B cell (primary cell): ENCODE measurements at regions not wholly inside any gene's neighbourhood (a gene's known extent, or its start where the extent isn't known, plus 50 kb on each side); places are given as distances from the start of the nearest gene placed in this dataset.

Experiments
- ATAC-seq: fragments of 200-7000 bp; cut with Tn5 transposase; one replicate; pipeline ENCODE4 v1.10.0; 2021; ENCODE audit warnings: low read depth, mild to moderate bottlenecking, moderate number of reproducible peaks, moderate library complexity
- CTCF ChIA-PET: fragments of 350-600 bp; sonication (Branson Sonifier 250); formaldehyde crosslinking; loops from one replicate; lab custom pipeline; 2021; ENCODE audit warnings: antibody characterized with exemption, inconsistent platforms; lab: Charles Lee
- POLR2A ChIA-PET: fragments of 350-600 bp; sonication (Branson Sonifier 250); formaldehyde crosslinking; loops from one replicate; lab custom pipeline; 2021; ENCODE audit warnings: antibody characterized with exemption; lab: Charles Lee
- DNase-seq: peaks from one replicate; pipeline ENCODE4 v3.0.0; 2013
- H2AFZ ChIP-seq: 2 replicates; pipeline ENCODE4 v1.6.1; 2012; ENCODE audit warnings: mild to moderate bottlenecking, low read depth, low read length; ENCODE audit not compliant: insufficient read depth, poor library complexity, severe bottlenecking
- H3K27ac ChIP-seq, 2 donors: 1 replicate in 1 of 2; 2 replicates in 1 of 2; pipeline ENCODE4 v1.5.1; 2012 to 2013; ENCODE audit warnings: low read length in 2 of 2, mild to moderate bottlenecking in 2 of 2, moderate library complexity in 1 of 2
- H3K27me3 ChIP-seq, 4 experiments: fragments of 200-600 bp in 1 of 4; sonication (generic) in 1 of 4; replicated peaks in 1 of 4; 1 replicate in 2 of 4; 2 replicates in 2 of 4; pipeline versions ENCODE4 v1.6.1 to v1.7.0; 2013 to 2016; ENCODE audit warnings: low read length in 3 of 4, mild to moderate bottlenecking in 2 of 4, mixed read lengths in 1 of 4, moderate library complexity in 1 of 4; ENCODE audit not compliant: insufficient read depth in 4 of 4, control insufficient read depth in 3 of 4; ENCODE audit errors: control extremely low read depth in 1 of 4
- H3K36me3 ChIP-seq, 2 experiments: replicated peaks in 1 of 2; 1 replicate in 1 of 2; 2 replicates in 1 of 2; pipeline versions ENCODE4 v1.6.1 to v1.7.1; 2013; ENCODE audit warnings: low read length in 1 of 2; ENCODE audit not compliant: insufficient read depth in 2 of 2, control insufficient read depth in 1 of 2; ENCODE audit errors: control extremely low read depth in 1 of 2, extremely low read depth in 1 of 2
- H3K4me1 ChIP-seq, 2 donors: fragments of 200-600 bp in 1 of 2; sonication (generic) in 1 of 2; 1 replicate in 1 of 2; 2 replicates in 1 of 2; pipeline versions ENCODE4 v1.5.1 to v1.6.1; 2013 to 2017; ENCODE audit warnings: low read length in 2 of 2; ENCODE audit not compliant: control insufficient read depth in 2 of 2, insufficient read depth in 2 of 2
- H3K4me2 ChIP-seq: replicated peaks from 2 replicates; pipeline ENCODE3; 2012; ENCODE audit warnings: mild to moderate bottlenecking, low read depth, low read length; ENCODE audit not compliant: poor library complexity, severe bottlenecking
- H3K4me3 ChIP-seq, 5 experiments: fragments of 200-600 bp in 1 of 5; sonication (generic) in 1 of 5; 1 replicate in 3 of 5; 2 replicates in 2 of 5; pipeline versions ENCODE4 v1.5.1 to v1.7.0; 2011 to 2016; ENCODE audit warnings: low read length in 4 of 5, mild to moderate bottlenecking in 4 of 5, low read depth in 2 of 5, control low read depth in 1 of 5, moderate library complexity in 1 of 5; ENCODE audit not compliant: insufficient read depth in 1 of 5; ENCODE audit errors: control extremely low read depth in 1 of 5, extremely low read depth in 1 of 5
- H3K79me2 ChIP-seq: fragments of 200-600 bp; sonication (generic); one replicate; pipeline ENCODE4 v1.6.0; 2016; ENCODE audit warnings: low read length; ENCODE audit not compliant: control insufficient read depth, insufficient read depth
- H3K9ac ChIP-seq: fragments of 200-600 bp; sonication (generic); 2 replicates; pipeline ENCODE4 v1.6.1; 2017; ENCODE audit warnings: mild to moderate bottlenecking, low read length, moderate library complexity
- H3K9me3 ChIP-seq, 3 donors: one replicate each; pipeline versions ENCODE4 v1.6.1 to v1.7.1; 2013; ENCODE audit warnings: low read length in 2 of 3; ENCODE audit not compliant: control insufficient read depth in 2 of 3, insufficient read depth in 1 of 3; ENCODE audit errors: control extremely low read depth in 1 of 3
- H4K20me1 ChIP-seq: 2 replicates; pipeline ENCODE4 v1.6.0; 2012; ENCODE audit warnings: mild to moderate bottlenecking, low read length; ENCODE audit not compliant: insufficient read depth, control insufficient read depth, poor library complexity, severe bottlenecking
- H3K27ac Mint-ChIP-seq: one replicate; pipeline ENCODE4 v1.8.0; 2021; ENCODE audit warnings: mixed read lengths
- H3K27me3 Mint-ChIP-seq: one replicate; pipeline ENCODE4 v1.8.0; 2021; ENCODE audit warnings: mixed read lengths
- H3K4me1 Mint-ChIP-seq: one replicate; pipeline ENCODE4 v1.8.0; 2021; ENCODE audit warnings: mixed read lengths
- H3K4me3 Mint-ChIP-seq: one replicate; pipeline ENCODE4 v1.8.0; 2021; ENCODE audit warnings: mixed read lengths
- H3K9me3 Mint-ChIP-seq: one replicate; pipeline ENCODE4 v1.8.0; 2022; ENCODE audit warnings: mixed read lengths; ENCODE audit not compliant: insufficient read depth
- CTCF ChIP-seq: fragments of 200-600 bp; IDR thresholded peaks from one replicate; pipeline ENCODE4 v1.8.0; 2022; ENCODE audit warnings: antibody characterized with exemption, mild to moderate bottlenecking
- EZH2 ChIP-seq: IDR thresholded peaks from 2 replicates; pipeline ENCODE4 v1.6.1; 2012; ENCODE audit warnings: borderline replicate concordance, low read depth, mild to moderate bottlenecking, moderate library complexity, low read length; ENCODE audit not compliant: insufficient read depth, poor library complexity, severe bottlenecking
- WGBS: methylation state at CpG from one replicate; pipeline ENCODE4 v1.1.5; 2013; ENCODE audit warnings: missing lambda C conversion rate; ENCODE audit not compliant: insufficient coverage; 5-methylcytosine and 5-hydroxymethylcytosine counted together
- intact Hi-C: fragments of 100-400 bp; cut with micrococcal nuclease; formaldehyde crosslinking; loops from one replicate; pipeline ENCODE4 v1.10.0; 2022

GRCh38 chr6:19337101-19337500 lies 500.1 kb upstream of the ID4 start:
- Histone ChIP-seq H3K79me2 (no peaks in the 10 kb centered on the region), H3K9ac (no peak overlapping the region), H3K4me2 (no peak overlapping the region), H3K36me3 (no peaks in the 10 kb centered on the region), H4K20me1 (no peaks in the 10 kb centered on the region), H3K4me3 (no peak overlapping the region), H3K9me3 (no peaks in the 10 kb centered on the region), H3K4me1 (no peaks in the 10 kb centered on the region), H2AFZ (no peak overlapping the region), H3K27me3 (no peaks in the 10 kb centered on the region), H3K27ac (no peak overlapping the region)
- H3K27ac Mint-ChIP-seq: no peak overlapping the region
- peaks cover 2% of the 10 kb centered on the region for H3K9me3 Mint-ChIP-seq
- ATAC-seq: no peak
- no CpG with 5 or more reads among the region's 6 CpGs for WGBS
- TF ChIP-seq EZH2 (no peak), CTCF (no peak)
- no peak for DNase-seq
- no peaks in the 10 kb centered on the region for H3K4me1 Mint-ChIP-seq
- intact Hi-C loops: no loop called here
- ChIA-PET POLR2A (no interaction called here), CTCF (no interaction called here)
- no peak overlapping the region for H3K4me3 Mint-ChIP-seq
- no peaks in the 10 kb centered on the region for H3K27me3 Mint-ChIP-seq

GRCh38 chr6:19342616-19343015 lies 494.6 kb upstream of the ID4 start:
- WGBS: no CpG with 5 or more reads among the region's 1 CpG
- H3K4me1 ChIP-seq: no peaks in the 10 kb centered on the region
- H3K9me3 ChIP-seq: peaks cover 0 to 2% (median 0%) of the 10 kb centered on the region in 3 donors
- ATAC-seq (no peak), DNase-seq (no peak)
- Mint-ChIP-seq H3K27ac (no peak overlapping the region), H3K9me3 (no peaks in the 10 kb centered on the region), H3K27me3 (no peaks in the 10 kb centered on the region), H3K4me1 (no peaks in the 10 kb centered on the region), H3K4me3 (no peak overlapping the region)
- no peaks in the 10 kb centered on the region for H3K36me3 ChIP-seq
- H3K27me3 ChIP-seq: no peaks in the 10 kb centered on the region
- H2AFZ ChIP-seq: no peak overlapping the region
- intact Hi-C loops: no loop called here
- H3K27ac ChIP-seq: no peak overlapping the region
- H3K4me2 ChIP-seq: no peak overlapping the region
- no peak for TF ChIP-seq CTCF
- no peak for TF ChIP-seq EZH2
- POLR2A ChIA-PET: no interaction called here
- CTCF ChIA-PET: no interaction called here
- no peak overlapping the region for H3K9ac ChIP-seq
- H3K79me2 ChIP-seq: no peaks in the 10 kb centered on the region
- no peaks in the 10 kb centered on the region for H4K20me1 ChIP-seq
- H3K4me3 ChIP-seq: no peak overlapping the region
